RWPE1 (cell line): ENCODE measurements at regions not wholly inside any gene's neighbourhood (a gene's known extent, or its start where the extent isn't known, plus 50 kb on each side); places are given as distances from the start of the nearest gene placed in this dataset.

Source experiments
- CTCF ChIA-PET: fragments of 350-600 bp; sonication (Branson Sonifier 250); formaldehyde crosslinking; extraction: SDS; loops from one replicate; lab custom pipeline; 2021; lab: Yijun Ruan, JAX
- POLR2A ChIA-PET: fragments of 400-600 bp; formaldehyde crosslinking; extraction: SDS; loops from one replicate; lab custom pipeline; 2020; ENCODE audit warnings: antibody characterized with exemption; ENCODE audit not compliant: low non-redundant PET; lab: Yijun Ruan, JAX
- DNase-seq: peaks from one replicate; pipeline ENCODE4 v3.0.0; 2012; ENCODE audit warnings: low spot score
- H3K27ac ChIP-seq: fragments of 450-650 bp; 2 replicates; pipeline ENCODE4 v1.5.1; 2017
- TF ChIP-seq, protein P1 (sequence below): fragments of 450-650 bp; conservative IDR thresholded peaks from 2 replicates; pipeline ENCODE4 v1.5.1; 2017; ENCODE audit warnings: low read depth, mild to moderate bottlenecking

DNA sequence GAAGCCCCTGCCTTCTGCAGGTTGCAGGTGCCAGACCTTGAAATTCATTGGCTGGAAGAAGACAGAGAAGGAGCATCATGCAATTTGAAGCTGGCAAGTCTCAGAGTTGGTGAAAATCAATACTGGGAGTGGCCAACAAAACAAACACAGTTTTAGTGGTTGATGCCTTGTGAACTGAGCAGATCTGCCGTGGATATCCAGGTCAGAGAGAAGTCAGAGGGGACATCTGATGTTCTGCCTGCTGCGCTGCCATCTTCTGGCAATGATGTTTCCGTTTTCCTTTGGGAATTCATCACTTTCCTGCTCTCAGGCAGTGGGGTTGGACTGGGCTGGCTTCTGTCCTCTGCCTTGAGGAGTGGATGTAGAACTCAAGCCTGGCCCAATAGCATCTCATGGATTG, 132.0 kb downstream of the RPS24 start:
- TF ChIP-seq, protein P1, sequence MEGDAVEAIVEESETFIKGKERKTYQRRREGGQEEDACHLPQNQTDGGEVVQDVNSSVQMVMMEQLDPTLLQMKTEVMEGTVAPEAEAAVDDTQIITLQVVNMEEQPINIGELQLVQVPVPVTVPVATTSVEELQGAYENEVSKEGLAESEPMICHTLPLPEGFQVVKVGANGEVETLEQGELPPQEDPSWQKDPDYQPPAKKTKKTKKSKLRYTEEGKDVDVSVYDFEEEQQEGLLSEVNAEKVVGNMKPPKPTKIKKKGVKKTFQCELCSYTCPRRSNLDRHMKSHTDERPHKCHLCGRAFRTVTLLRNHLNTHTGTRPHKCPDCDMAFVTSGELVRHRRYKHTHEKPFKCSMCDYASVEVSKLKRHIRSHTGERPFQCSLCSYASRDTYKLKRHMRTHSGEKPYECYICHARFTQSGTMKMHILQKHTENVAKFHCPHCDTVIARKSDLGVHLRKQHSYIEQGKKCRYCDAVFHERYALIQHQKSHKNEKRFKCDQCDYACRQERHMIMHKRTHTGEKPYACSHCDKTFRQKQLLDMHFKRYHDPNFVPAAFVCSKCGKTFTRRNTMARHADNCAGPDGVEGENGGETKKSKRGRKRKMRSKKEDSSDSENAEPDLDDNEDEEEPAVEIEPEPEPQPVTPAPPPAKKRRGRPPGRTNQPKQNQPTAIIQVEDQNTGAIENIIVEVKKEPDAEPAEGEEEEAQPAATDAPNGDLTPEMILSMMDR = no peak
- CTCF ChIA-PET = interaction anchor here (0.6 to 1.3 kb wide), 2 partner anchors 94 to 118 kb away, joined by 3 to 4 read pairs; no protein-coding TSS in a partner anchor
- POLR2A ChIA-PET = no interaction called here
- H3K27ac ChIP-seq = no peak overlapping the region
- no peak for DNase-seq

DNA sequence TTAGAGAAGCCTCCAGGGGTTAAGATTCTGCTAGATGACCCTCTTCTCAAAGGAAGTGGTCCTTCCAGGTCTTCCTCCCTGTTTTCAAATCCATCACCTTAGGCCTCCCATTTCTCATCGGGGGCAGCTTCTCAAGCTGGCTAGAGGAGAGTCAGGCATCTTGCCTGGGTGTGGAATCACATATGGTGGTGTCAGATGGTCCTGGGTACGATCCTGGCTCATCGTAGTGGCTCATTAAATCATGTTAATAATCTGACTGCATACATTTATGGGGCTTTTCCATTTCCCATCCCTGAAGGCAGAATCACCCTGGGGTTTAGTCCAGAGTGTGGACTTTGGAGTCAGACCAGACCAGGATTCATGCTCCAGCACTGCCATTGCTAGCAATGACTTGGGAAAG, 132.6 kb downstream of the RPS24 start:
- TF ChIP-seq, protein P1 = no peak
- CTCF ChIA-PET = interaction anchor here (1.3 kb wide), 1 partner anchor 119 kb away, joined by 4 read pairs; no protein-coding TSS in a partner anchor
- POLR2A ChIA-PET = no interaction called here
- no peak for DNase-seq
- H3K27ac ChIP-seq = no peak overlapping the region

DNA sequence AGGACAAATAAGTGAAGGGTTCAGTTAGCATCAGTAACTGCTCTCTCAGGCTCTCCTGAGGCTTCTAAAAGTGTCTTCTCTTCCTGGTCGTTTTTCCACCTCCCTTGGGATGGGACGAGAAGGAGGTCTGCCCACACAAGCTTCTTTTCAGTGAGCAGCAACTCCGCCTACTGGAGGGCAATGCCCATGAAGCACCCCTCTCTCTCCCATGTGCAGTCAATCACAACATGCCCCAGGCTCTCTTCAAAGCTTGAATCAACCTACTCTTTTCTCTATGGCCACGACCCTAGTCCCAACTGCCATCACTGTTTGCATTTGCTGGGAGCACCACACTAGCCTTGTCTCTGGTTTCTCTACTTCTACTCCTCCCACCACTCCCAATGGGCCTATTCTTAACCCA, 135.6 kb downstream of the RPS24 start:
- ChIA-PET CTCF (interaction anchor here (0.6 kb wide), 1 partner anchor 622 kb away, joined by 4 read pairs; no protein-coding TSS in a partner anchor), POLR2A (no interaction called here)
- no peak overlapping the region for H3K27ac ChIP-seq
- DNase-seq = no peak
- TF ChIP-seq, protein P1 = no peak

DNA sequence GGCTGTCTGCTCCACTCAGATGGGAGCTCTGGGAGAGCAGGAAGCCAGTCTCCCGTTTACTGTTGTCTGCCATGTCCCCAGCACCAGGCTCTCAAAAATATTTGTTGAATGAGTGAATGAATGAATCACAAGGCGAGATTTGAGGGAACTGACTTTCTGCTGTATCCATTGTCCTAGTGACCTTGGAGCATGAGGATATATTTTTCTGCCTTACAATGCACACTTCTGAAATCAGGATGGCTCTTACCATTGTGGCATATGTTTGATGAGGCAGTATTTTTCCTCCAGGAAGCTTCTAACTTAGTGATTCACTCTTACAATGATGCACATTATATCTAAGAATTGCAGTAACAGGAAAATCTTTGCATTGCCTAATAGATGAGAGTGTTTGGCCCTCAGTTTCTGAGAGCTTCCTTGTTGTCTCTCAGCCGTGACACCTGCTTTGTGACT, 136.4 kb downstream of the RPS24 start:
- TF ChIP-seq, protein P1 = no peak
- H3K27ac ChIP-seq = no peak overlapping the region
- CTCF ChIA-PET = interaction anchor here (0.6 kb wide), 1 partner anchor 52 kb away, joined by 4 read pairs; no protein-coding TSS in a partner anchor
- DNase-seq = no peak
- POLR2A ChIA-PET = no interaction called here

DNA sequence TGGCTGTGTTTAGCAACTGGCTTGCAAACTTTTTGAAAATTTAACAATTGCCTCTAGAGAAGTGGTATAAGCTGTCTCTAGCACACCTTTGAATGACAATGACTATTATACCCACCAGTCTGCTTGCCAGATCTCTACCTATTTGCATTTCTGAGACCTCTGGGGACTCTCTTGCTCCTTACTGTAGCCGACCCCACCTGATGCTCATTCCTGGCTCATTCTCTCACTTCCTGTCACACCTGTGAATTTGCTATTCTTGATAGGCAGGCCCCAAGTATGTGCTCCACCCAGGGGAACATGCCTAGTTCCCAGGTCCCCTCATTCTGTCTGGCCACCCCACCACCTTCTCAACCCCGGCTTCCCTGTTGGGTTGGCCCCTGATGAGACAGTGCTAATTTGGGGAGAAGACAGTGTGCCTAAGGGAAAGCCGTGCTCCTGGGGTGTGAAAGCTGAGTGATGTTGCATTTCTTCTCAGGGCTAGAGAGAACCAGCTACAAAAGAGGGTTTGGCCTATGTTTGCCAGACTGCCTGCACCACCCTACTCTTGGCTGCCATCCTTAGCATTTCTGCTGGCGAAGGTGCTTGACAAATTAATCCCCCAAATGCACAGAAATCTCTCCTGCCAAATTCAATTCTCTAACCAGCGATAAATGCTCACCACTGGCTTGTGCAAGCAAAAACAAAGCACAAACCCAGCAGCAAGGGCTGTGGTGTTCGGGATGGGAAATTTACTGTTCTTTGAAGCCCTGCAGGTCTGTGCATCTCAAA, 138.2 kb downstream of the RPS24 start:
- TF ChIP-seq, protein P1 = no peak
- DNase-seq = no peak
- no peak overlapping the region for H3K27ac ChIP-seq
- CTCF ChIA-PET = no interaction called here
- POLR2A ChIA-PET = no interaction called here

DNA sequence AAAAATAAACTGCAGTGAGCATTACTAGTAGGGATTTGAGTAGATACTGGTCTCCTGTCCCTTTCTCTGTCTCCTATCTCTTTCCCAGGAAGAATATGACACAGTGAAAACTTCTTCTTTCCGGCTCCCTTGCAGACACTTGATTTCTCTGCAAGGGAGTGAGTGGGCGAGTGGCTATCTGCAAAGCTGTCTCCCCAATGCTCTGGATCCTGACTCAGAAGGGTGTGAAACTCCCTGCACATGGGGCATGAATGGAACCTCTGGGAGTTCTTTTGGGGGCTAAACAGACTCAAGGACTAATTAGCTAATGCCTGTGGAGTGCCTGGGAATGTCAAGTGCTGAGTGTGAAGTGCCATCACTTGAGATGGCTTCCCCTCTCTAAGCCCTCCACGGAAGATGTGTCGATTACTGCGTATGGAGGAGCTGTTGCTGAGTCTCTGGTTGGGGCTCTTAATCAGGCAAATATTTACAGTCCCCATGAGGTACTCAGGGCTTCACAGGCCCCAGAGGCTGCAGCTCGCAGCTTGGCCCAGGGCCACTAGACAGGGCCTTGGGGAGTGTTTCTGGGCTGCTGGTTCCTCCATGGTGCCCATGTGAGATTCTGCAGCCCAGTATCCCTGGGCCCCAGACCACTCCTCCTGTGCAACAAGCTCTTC, 139.8 kb downstream of the RPS24 start:
- no peak for DNase-seq
- TF ChIP-seq, protein P1 = no peak
- H3K27ac ChIP-seq = no peak overlapping the region
- POLR2A ChIA-PET = no interaction called here
- CTCF ChIA-PET = no interaction called here
